Endodermal cell (in vitro differentiated cells): ENCODE measurements at regions not wholly inside any gene's neighbourhood (a gene's known extent, or its start where the extent isn't known, plus 50 kb on each side); places are given as distances from the start of the nearest gene placed in this dataset.

Experiments
- DNase-seq: peaks from one replicate; pipeline ENCODE4 v3.0.0-alpha.2; 2017
- H3K27ac ChIP-seq: 2 replicates; pipeline ENCODE4 v1.5.1; 2013; ENCODE audit warnings: mild to moderate bottlenecking, low read depth, low read length, moderate library complexity
- H3K27me3 ChIP-seq: 2 replicates; pipeline ENCODE4 v1.6.1; 2013; ENCODE audit warnings: mild to moderate bottlenecking, low read length, moderate library complexity; ENCODE audit not compliant: insufficient read depth, control insufficient read depth, poor library complexity, severe bottlenecking
- H3K36me3 ChIP-seq: 2 replicates; pipeline ENCODE4 v1.7.0; 2013; ENCODE audit warnings: mild to moderate bottlenecking, low read length, moderate library complexity; ENCODE audit not compliant: control insufficient read depth, insufficient read depth
- H3K4me1 ChIP-seq: one replicate; pipeline ENCODE4 v1.7.0; 2013; ENCODE audit warnings: low read length; ENCODE audit not compliant: control insufficient read depth, insufficient read depth
- H3K4me3 ChIP-seq: 2 replicates; pipeline ENCODE4 v1.5.1; 2013; ENCODE audit warnings: mild to moderate bottlenecking, low read length, moderate library complexity
- H3K9ac ChIP-seq: 2 replicates; pipeline ENCODE4 v1.6.1; 2013; ENCODE audit warnings: mild to moderate bottlenecking, low read length, moderate library complexity; ENCODE audit not compliant: poor library complexity, severe bottlenecking; ENCODE audit errors: extremely low read depth
- H3K9me3 ChIP-seq: 2 replicates; pipeline ENCODE4 v1.6.1; 2013; ENCODE audit warnings: mild to moderate bottlenecking, low read length, moderate library complexity; ENCODE audit not compliant: control insufficient read depth
- H3K27ac Mint-ChIP-seq: 2 replicates; pipeline ENCODE4 v1.8.0; 2020; ENCODE audit warnings: mixed read lengths
- H3K27me3 Mint-ChIP-seq: 2 replicates; pipeline ENCODE4 v1.8.0; 2021; ENCODE audit warnings: mild to moderate bottlenecking, mixed read lengths; ENCODE audit not compliant: insufficient read depth
- H3K36me3 Mint-ChIP-seq: 2 replicates; pipeline ENCODE4 v1.8.0; 2020; ENCODE audit warnings: low read depth, mixed read lengths
- H3K4me1 Mint-ChIP-seq: 2 replicates; pipeline ENCODE4 v1.8.0; 2020; ENCODE audit warnings: mixed read lengths
- H3K4me3 Mint-ChIP-seq: 2 replicates; pipeline ENCODE4 v1.8.0; 2020; ENCODE audit warnings: mild to moderate bottlenecking, moderate library complexity, mixed read lengths
- H3K9me3 Mint-ChIP-seq: 2 replicates; pipeline ENCODE4 v1.8.0; 2020; ENCODE audit warnings: mild to moderate bottlenecking, mixed read lengths
- WGBS, 2 experiments: methylation state at CpG; one replicate each; pipeline versions ENCODE4 v1.1.5 to v1.1.7; 2013; ENCODE audit warnings: missing lambda C conversion rate in 2 of 2, mixed read lengths in 1 of 2; ENCODE audit not compliant: insufficient coverage in 1 of 2, insufficient read length in 1 of 2; 5-methylcytosine and 5-hydroxymethylcytosine counted together
- TF ChIP-seq, protein P1 (sequence below): fragments of 200-600 bp; sonication (generic); conservative IDR thresholded peaks from 2 replicates; pipeline ENCODE4 v1.5.0; 2021; ENCODE audit warnings: antibody characterized with exemption, mild to moderate bottlenecking

DNA sequence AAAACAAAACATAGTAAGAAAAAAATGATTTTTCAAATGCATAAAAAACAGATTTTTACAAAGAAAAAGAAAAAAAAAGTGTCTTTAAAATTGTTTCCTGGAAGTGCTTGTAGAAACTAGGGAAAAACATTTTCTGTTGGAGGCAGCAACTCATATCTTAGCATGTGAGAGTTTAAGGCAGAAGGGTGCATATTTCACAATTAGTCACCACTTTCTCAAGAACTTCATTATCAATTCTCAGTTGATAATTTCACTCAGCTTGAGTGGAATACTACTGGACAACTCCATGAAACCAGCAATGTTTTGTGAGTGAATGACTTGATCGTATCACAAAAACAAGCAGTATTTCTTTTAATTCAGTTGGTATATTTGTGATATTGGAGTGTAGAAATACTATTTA is 508.3 kb upstream of the DAB2 start:
- TF ChIP-seq, protein P1, sequence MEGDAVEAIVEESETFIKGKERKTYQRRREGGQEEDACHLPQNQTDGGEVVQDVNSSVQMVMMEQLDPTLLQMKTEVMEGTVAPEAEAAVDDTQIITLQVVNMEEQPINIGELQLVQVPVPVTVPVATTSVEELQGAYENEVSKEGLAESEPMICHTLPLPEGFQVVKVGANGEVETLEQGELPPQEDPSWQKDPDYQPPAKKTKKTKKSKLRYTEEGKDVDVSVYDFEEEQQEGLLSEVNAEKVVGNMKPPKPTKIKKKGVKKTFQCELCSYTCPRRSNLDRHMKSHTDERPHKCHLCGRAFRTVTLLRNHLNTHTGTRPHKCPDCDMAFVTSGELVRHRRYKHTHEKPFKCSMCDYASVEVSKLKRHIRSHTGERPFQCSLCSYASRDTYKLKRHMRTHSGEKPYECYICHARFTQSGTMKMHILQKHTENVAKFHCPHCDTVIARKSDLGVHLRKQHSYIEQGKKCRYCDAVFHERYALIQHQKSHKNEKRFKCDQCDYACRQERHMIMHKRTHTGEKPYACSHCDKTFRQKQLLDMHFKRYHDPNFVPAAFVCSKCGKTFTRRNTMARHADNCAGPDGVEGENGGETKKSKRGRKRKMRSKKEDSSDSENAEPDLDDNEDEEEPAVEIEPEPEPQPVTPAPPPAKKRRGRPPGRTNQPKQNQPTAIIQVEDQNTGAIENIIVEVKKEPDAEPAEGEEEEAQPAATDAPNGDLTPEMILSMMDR, result no peak
- H3K9ac ChIP-seq, result no peak overlapping the region
- no peaks in the 10 kb centered on the region for H3K36me3 Mint-ChIP-seq
- 94% methylated on average over 1 of the region's 1 CpG; no CpG with 5 or more reads in 1 of the 2 experiments for WGBS, 2 experiments
- no peaks in the 10 kb centered on the region for H3K27me3 Mint-ChIP-seq
- no peak for DNase-seq
- no peak overlapping the region for H3K27ac ChIP-seq
- H3K9me3 ChIP-seq, result peaks cover 11% of the 10 kb centered on the region
- no peak overlapping the region for H3K4me3 Mint-ChIP-seq
- H3K4me3 ChIP-seq, result no peak overlapping the region
- H3K27me3 ChIP-seq, result no peaks in the 10 kb centered on the region
- H3K27ac Mint-ChIP-seq, result no peak overlapping the region
- no peaks in the 10 kb centered on the region for H3K4me1 Mint-ChIP-seq
- H3K36me3 ChIP-seq, result no peaks in the 10 kb centered on the region
- H3K4me1 ChIP-seq, result no peaks in the 10 kb centered on the region
- H3K9me3 Mint-ChIP-seq, result peaks cover 4% of the 10 kb centered on the region

DNA sequence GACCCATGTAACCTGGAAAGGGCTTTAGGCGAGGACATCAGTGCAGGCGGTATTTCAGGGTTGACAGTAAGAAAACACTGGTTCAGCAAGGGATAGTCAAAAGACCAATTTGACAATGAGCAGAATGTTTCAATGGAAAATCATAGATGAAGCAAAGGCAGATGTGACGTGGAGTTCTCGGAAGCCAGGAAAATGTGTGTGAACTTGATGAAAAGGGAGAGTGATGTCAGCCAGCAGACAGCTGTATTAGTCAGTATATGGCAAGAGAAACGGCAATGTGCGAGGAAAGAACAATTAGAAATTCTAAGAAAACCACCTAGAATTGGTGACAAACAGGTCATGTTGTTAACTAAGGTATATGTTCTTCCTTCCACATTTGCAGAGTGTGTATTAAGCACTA is 503.9 kb upstream of the DAB2 start:
- Mint-ChIP-seq H3K9me3 (peaks cover 8% of the 10 kb centered on the region), H3K4me3 (no peak overlapping the region), H3K27me3 (peaks cover 5% of the 10 kb centered on the region), H3K36me3 (no peaks in the 10 kb centered on the region), H3K27ac (no peak overlapping the region), H3K4me1 (peaks cover 5% of the 10 kb centered on the region)
- no peaks in the 10 kb centered on the region for H3K27me3 ChIP-seq
- no peaks in the 10 kb centered on the region for H3K36me3 ChIP-seq
- H3K9me3 ChIP-seq, result peaks cover 11% of the 10 kb centered on the region
- H3K27ac ChIP-seq, result no peak overlapping the region
- no peak overlapping the region for H3K9ac ChIP-seq
- WGBS, 2 experiments, result 93 to 96% methylated on average over 6 of the region's 6 CpGs
- no peaks in the 10 kb centered on the region for H3K4me1 ChIP-seq
- TF ChIP-seq, protein P1, result no peak
- no peak for DNase-seq
- no peak overlapping the region for H3K4me3 ChIP-seq

DNA sequence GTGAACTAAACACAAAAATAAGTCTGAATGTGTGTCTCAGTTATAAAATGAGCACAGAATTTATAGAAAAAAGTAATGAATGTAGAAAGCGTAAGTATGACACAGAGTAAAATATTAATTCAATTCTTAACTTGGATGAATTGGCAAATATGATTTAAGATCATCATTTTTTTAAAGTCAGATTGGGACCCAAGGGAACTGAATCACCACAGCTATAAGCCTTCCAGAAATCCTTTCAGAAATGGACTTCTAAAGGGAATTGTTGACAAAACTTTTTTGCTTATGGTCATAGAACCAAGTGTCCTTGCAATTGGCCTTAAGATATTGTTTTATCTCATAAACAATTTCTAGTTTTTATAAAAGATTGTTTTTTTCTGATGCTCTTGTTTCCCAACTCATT is 495.1 kb upstream of the DAB2 start:
- TF ChIP-seq, protein P1, result no peak
- no peaks in the 10 kb centered on the region for H3K9me3 ChIP-seq
- H3K4me1 ChIP-seq, result peaks cover 4% of the 10 kb centered on the region
- no peaks in the 10 kb centered on the region for H3K27me3 ChIP-seq
- H3K9ac ChIP-seq, result no peak overlapping the region
- no peaks in the 10 kb centered on the region for H3K36me3 ChIP-seq
- peaks cover 3% of the 10 kb centered on the region for H3K9me3 Mint-ChIP-seq
- WGBS, 2 experiments, result 92% methylated on average over 1 of the region's 1 CpG; no CpG with 5 or more reads in 1 of the 2 experiments
- peaks cover 7% of the 10 kb centered on the region for H3K4me1 Mint-ChIP-seq
- no peak overlapping the region for H3K27ac Mint-ChIP-seq
- no peaks in the 10 kb centered on the region for H3K36me3 Mint-ChIP-seq
- DNase-seq, result no peak
- no peaks in the 10 kb centered on the region for H3K27me3 Mint-ChIP-seq
- no peak overlapping the region for H3K4me3 Mint-ChIP-seq
- no peak overlapping the region for H3K27ac ChIP-seq
- no peak overlapping the region for H3K4me3 ChIP-seq
